ENCODE measurements at regions not wholly inside any gene's neighbourhood (a gene's known extent, or its start where the extent isn't known, plus 50 kb on each side); places are given as distances from the start of the nearest gene placed in this dataset.

DNA sequence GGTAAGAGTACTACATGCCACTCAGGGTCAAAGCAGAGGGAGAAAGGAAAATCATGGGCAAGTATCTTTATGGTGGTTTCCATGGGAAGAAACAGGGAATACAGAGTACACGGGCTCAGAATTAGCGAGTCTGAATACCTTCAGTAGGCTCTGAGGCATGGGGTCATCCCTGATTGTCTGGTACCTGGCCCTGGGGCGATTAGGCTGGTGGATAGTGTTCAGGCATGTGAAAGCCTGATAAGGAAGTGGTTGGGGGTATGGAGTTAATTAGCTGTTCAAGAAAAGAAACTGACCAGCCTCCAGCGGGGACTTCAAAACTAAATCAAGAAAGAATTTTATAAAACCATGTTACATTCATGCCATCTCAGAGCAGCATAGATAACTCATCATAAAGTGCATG is 518.8 kb downstream of the RAB28 start:
- TF ChIP-seq POLR2A (IDR thresholded peaks at IDR 0.05) (no peak), EP300 (IDR thresholded peaks at IDR 0.05) (no peak)

All from tibial nerve (tissue), 3 donors.